ENCODE measurements at regions not wholly inside any gene's neighbourhood (a gene's known extent, or its start where the extent isn't known, plus 50 kb on each side); places are given as distances from the start of the nearest gene placed in this dataset.

- TF ChIP-seq REST (IDR thresholded peaks at IDR 0.05; ENCODE audit: insufficient read depth in 1 of 2, low read depth in 2 of 2, low read length in 2 of 2) (no peak), POLR2AphosphoS5 (IDR thresholded peaks at IDR 0.05; ENCODE audit: low read depth, low read length) (no peak), FOXP2 (optimal IDR thresholded peaks at IDR 0.05; ENCODE audit: borderline replicate concordance, extremely low read depth, extremely low read length, insufficient read depth) (no peak), SIN3A (IDR thresholded peaks at IDR 0.05; ENCODE audit: borderline replicate concordance, insufficient read depth, low read length) (no peak), TAF1 (IDR thresholded peaks at IDR 0.05; ENCODE audit: borderline replicate concordance, insufficient read depth, low read length) (no peak)
Measured at GRCh38 chr14:86288336-86288735, 758.4 kb downstream of the FLRT2 start.

All from PFSK-1 (cell line).